GM23248 (cell line): ENCODE measurements at regions not wholly inside any gene's neighbourhood (a gene's known extent, or its start where the extent isn't known, plus 50 kb on each side); places are given as distances from the start of the nearest gene placed in this dataset.

Source experiments
- EZH2 ChIP-seq: fragments of 200-600 bp; sonication (generic); IDR thresholded peaks from 2 replicates; pipeline ENCODE4 v1.6.1; 2018; ENCODE audit warnings: antibody characterized with exemption, mild to moderate bottlenecking; ENCODE audit not compliant: insufficient read depth, poor library complexity, severe bottlenecking
- EZH2phosphoT487 ChIP-seq: fragments of 200-600 bp; sonication (generic); IDR thresholded peaks from 2 replicates; pipeline ENCODE4 v1.6.1; 2018; ENCODE audit warnings: antibody characterized with exemption, moderate library complexity, mild to moderate bottlenecking, low read depth; ENCODE audit not compliant: insufficient read depth

- TF ChIP-seq EZH2 (no peak), EZH2phosphoT487 (no peak)
Observed at GRCh38 chr1:184222652-184223052, 164.2 kb upstream of the C1orf21 start.
